ENCODE measurements at regions not wholly inside any gene's neighbourhood (a gene's known extent, or its start where the extent isn't known, plus 50 kb on each side); places are given as distances from the start of the nearest gene placed in this dataset.

DNA sequence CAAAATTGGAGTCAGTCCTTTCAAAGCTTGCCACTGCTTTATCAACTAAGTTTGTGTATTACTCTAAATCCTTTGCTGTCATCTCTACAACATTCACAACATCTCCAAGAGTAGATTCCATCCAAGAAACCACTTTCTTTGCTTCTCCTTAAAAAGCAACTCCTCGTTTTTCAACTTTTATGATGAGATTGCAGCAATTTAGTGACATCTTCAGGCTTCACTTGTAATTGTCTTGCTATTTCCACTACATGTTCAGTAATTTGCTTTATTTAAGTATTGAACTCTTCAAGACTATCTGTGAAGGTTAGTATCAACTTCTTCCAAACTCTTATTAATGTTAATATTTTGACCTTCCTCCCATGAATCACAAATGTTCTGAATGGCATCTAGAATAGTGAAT is 747.9 kb downstream of the TMTC2 start:
- TF ChIP-seq, protein P1, sequence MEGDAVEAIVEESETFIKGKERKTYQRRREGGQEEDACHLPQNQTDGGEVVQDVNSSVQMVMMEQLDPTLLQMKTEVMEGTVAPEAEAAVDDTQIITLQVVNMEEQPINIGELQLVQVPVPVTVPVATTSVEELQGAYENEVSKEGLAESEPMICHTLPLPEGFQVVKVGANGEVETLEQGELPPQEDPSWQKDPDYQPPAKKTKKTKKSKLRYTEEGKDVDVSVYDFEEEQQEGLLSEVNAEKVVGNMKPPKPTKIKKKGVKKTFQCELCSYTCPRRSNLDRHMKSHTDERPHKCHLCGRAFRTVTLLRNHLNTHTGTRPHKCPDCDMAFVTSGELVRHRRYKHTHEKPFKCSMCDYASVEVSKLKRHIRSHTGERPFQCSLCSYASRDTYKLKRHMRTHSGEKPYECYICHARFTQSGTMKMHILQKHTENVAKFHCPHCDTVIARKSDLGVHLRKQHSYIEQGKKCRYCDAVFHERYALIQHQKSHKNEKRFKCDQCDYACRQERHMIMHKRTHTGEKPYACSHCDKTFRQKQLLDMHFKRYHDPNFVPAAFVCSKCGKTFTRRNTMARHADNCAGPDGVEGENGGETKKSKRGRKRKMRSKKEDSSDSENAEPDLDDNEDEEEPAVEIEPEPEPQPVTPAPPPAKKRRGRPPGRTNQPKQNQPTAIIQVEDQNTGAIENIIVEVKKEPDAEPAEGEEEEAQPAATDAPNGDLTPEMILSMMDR (IDR thresholded peaks at IDR 0.05; ENCODE audit: insufficient read depth, low read depth, low read length) = no peak
- TF ChIP-seq EZH2 (IDR thresholded peaks at IDR 0.05; ENCODE audit: insufficient read depth, low read length) = no peak

Measured in astrocyte (in vitro differentiated cells and primary cell).